KMS-11 (cell line): ENCODE measurements at regions not wholly inside any gene's neighbourhood (a gene's known extent, or its start where the extent isn't known, plus 50 kb on each side); places are given as distances from the start of the nearest gene placed in this dataset.

Source experiments
- H2AFZ ChIP-seq: fragments of 200-600 bp; sonication (generic); 2 replicates; pipeline ENCODE4 v1.6.1; 2016; ENCODE audit warnings: antibody characterized with exemption, mixed run types, low read depth
- H3K27ac ChIP-seq: fragments of 200-600 bp; sonication (generic); 2 replicates; pipeline ENCODE4 v1.6.1; 2016; ENCODE audit warnings: mild to moderate bottlenecking, mixed run types
- H3K27me3 ChIP-seq: fragments of 200-600 bp; sonication (generic); 2 replicates; pipeline ENCODE4 v1.6.1; 2017; ENCODE audit warnings: mild to moderate bottlenecking, low read depth, mixed run types, moderate library complexity; ENCODE audit not compliant: insufficient read depth
- H3K36me3 ChIP-seq: fragments of 200-600 bp; sonication (generic); 2 replicates; pipeline ENCODE4 v1.6.1; 2017; ENCODE audit warnings: mild to moderate bottlenecking, mixed run types; ENCODE audit not compliant: insufficient read depth
- H3K4me1 ChIP-seq: fragments of 200-600 bp; sonication (generic); 2 replicates; pipeline ENCODE4 v1.6.1; 2016; ENCODE audit warnings: mild to moderate bottlenecking, low read depth, mixed run types; ENCODE audit not compliant: poor library complexity, severe bottlenecking
- H3K4me2 ChIP-seq: fragments of 200-600 bp; sonication (generic); 2 replicates; pipeline ENCODE4 v1.7.0; 2016; ENCODE audit warnings: mild to moderate bottlenecking, mixed run types
- H3K4me3 ChIP-seq: fragments of 200-600 bp; sonication (generic); IDR thresholded peaks from 2 replicates; pipeline ENCODE4 v1.6.1; 2017; ENCODE audit warnings: low read depth, low read length, mixed read lengths; ENCODE audit not compliant: insufficient read depth
- H3K79me2 ChIP-seq: fragments of 200-600 bp; sonication (generic); 2 replicates; pipeline ENCODE4 v1.6.1; 2016; ENCODE audit warnings: low read depth, mixed run types; ENCODE audit not compliant: insufficient read depth
- H3K9ac ChIP-seq: fragments of 200-600 bp; sonication (generic); 2 replicates; pipeline ENCODE4 v1.6.1; 2016; ENCODE audit warnings: mild to moderate bottlenecking, mixed run types
- H4K20me1 ChIP-seq: fragments of 200-600 bp; sonication (generic); 2 replicates; pipeline ENCODE4 v1.6.1; 2016; ENCODE audit warnings: mild to moderate bottlenecking, mixed run types; ENCODE audit not compliant: insufficient read depth
- TF ChIP-seq, protein P1 (sequence below): fragments of 200-600 bp; sonication (generic); conservative IDR thresholded peaks from 2 replicates; pipeline ENCODE4 v1.6.1; 2017; ENCODE audit warnings: low read depth, mild to moderate bottlenecking, antibody characterized with exemption, low read length, moderate library complexity, mixed read lengths

DNA sequence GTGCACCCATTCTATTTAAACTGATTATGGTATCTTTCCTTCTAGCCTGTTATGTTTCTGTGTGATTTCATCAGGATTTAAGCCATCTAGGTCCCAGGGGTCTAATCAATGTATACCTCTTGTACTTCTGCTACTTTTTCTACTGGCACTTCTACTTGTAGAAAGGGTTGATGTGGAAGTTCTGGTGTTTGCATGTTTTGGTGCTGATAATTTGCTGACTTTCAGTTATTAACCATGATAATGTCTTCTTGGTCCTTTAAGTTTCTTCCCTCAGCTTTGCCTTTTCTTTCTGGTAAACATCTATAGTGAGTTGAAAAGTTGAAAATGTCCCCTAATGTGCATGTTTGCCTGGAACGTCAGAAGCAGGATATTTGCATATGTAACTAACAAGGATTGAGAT, 390.6 kb upstream of the MAP3K7 start:
- Histone ChIP-seq H3K4me2 (no peak overlapping the region), H3K4me1 (no peaks in the 10 kb centered on the region), H2AFZ (no peak overlapping the region), H4K20me1 (no peaks in the 10 kb centered on the region), H3K9ac (no peak overlapping the region), H3K27me3 (no peaks in the 10 kb centered on the region), H3K79me2 (no peaks in the 10 kb centered on the region), H3K36me3 (no peaks in the 10 kb centered on the region), H3K4me3 (no peak overlapping the region), H3K27ac (no peak overlapping the region)
- TF ChIP-seq, protein P1, sequence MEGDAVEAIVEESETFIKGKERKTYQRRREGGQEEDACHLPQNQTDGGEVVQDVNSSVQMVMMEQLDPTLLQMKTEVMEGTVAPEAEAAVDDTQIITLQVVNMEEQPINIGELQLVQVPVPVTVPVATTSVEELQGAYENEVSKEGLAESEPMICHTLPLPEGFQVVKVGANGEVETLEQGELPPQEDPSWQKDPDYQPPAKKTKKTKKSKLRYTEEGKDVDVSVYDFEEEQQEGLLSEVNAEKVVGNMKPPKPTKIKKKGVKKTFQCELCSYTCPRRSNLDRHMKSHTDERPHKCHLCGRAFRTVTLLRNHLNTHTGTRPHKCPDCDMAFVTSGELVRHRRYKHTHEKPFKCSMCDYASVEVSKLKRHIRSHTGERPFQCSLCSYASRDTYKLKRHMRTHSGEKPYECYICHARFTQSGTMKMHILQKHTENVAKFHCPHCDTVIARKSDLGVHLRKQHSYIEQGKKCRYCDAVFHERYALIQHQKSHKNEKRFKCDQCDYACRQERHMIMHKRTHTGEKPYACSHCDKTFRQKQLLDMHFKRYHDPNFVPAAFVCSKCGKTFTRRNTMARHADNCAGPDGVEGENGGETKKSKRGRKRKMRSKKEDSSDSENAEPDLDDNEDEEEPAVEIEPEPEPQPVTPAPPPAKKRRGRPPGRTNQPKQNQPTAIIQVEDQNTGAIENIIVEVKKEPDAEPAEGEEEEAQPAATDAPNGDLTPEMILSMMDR, result no peak

DNA sequence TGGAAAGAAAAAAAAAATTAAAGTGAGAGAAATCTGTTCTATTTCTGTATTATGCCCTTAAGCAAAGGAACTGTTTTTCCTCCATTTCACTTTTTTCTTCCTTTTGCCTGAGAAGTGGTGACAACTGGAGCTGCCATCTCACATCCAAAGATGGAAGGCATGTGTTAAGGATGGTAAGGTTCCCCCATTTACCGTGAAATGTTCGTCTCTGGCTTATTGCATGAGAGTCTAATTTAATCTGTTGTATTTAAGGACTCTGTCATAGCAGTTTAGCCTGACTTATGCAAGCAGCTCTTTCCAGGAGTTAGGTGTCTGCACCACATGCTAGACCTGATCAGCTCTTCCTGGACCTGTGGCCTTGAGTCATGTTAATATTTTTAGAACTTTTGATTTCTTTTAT, 389.5 kb upstream of the MAP3K7 start:
- H2AFZ ChIP-seq, result no peak overlapping the region
- H3K27ac ChIP-seq, result no peak overlapping the region
- no peaks in the 10 kb centered on the region for H3K79me2 ChIP-seq
- H3K4me2 ChIP-seq, result no peak overlapping the region
- no peak overlapping the region for H3K9ac ChIP-seq
- H3K27me3 ChIP-seq, result no peaks in the 10 kb centered on the region
- no peak overlapping the region for H3K4me3 ChIP-seq
- TF ChIP-seq, protein P1, result no peak
- no peaks in the 10 kb centered on the region for H3K4me1 ChIP-seq
- H3K36me3 ChIP-seq, result no peaks in the 10 kb centered on the region
- H4K20me1 ChIP-seq, result no peaks in the 10 kb centered on the region

DNA sequence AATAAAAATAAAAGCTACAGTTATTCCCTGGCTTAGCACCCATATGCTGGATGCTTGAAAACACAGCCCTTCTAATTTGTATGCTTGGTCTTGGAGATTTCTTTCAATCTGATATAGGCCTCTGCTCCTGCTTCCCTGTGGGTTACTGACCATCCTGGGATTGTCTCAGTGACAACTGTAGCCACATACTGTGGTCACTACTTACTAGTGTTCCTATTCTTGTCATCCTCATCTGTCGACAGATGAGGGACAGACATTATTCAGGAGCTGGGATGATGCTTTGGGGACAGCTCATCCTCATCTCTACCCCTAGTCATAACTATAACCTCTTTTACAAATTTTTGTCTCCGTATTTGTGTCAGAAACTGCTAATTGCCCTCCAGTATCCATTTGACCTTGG, 388.9 kb upstream of the MAP3K7 start:
- H3K4me1 ChIP-seq, result no peaks in the 10 kb centered on the region
- no peak overlapping the region for H3K9ac ChIP-seq
- no peaks in the 10 kb centered on the region for H3K36me3 ChIP-seq
- H3K4me3 ChIP-seq, result no peak overlapping the region
- H3K79me2 ChIP-seq, result no peaks in the 10 kb centered on the region
- H4K20me1 ChIP-seq, result no peaks in the 10 kb centered on the region
- no peaks in the 10 kb centered on the region for H3K27me3 ChIP-seq
- H3K4me2 ChIP-seq, result no peak overlapping the region
- no peak overlapping the region for H2AFZ ChIP-seq
- TF ChIP-seq, protein P1, result no peak
- no peak overlapping the region for H3K27ac ChIP-seq

DNA sequence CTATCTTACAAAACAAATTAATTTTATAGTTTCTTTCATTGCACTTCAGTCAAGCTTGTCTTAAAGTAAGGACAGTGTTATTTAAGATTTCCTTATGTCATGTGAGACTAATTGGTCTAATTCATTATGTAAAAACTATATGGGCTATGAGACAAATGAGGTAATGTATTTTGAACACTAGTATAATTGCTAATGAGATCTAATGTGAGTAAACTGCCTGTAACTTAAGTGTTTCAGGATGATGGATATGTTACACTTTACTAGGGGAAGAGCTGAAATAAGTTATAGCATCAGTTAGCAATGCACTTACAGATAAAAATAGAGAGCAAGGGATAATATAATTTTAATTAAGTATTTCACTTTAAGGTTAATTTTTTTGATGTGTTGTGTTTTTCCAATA, 386.3 kb upstream of the MAP3K7 start:
- no peaks in the 10 kb centered on the region for H3K4me1 ChIP-seq
- H3K27me3 ChIP-seq, result no peaks in the 10 kb centered on the region
- no peak overlapping the region for H3K9ac ChIP-seq
- no peak overlapping the region for H3K4me2 ChIP-seq
- H3K79me2 ChIP-seq, result no peaks in the 10 kb centered on the region
- no peaks in the 10 kb centered on the region for H3K36me3 ChIP-seq
- no peak overlapping the region for H3K4me3 ChIP-seq
- no peak overlapping the region for H3K27ac ChIP-seq
- no peaks in the 10 kb centered on the region for H4K20me1 ChIP-seq
- no peak overlapping the region for H2AFZ ChIP-seq
- TF ChIP-seq, protein P1, result no peak

DNA sequence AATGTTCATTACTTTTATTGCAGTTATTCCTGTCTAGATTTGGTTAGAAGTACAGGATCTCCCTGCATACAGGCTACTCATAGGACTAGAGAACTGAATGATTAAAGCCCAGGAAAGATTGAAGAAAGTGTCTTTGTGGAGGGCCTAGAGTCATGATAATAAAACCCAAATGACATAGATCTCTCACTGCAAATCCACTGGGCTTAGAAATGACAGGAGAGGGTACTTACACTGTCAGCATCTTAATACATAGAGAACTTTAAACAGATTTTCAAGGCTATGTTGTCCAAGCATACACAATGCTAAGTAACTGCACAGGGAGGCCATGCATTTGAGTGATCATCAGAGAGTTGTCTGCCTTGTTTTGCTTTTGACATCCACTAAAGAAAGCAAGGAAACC, 383.8 kb upstream of the MAP3K7 start:
- H3K4me2 ChIP-seq, result no peak overlapping the region
- no peak overlapping the region for H2AFZ ChIP-seq
- no peaks in the 10 kb centered on the region for H4K20me1 ChIP-seq
- H3K27ac ChIP-seq, result no peak overlapping the region
- H3K27me3 ChIP-seq, result no peaks in the 10 kb centered on the region
- no peaks in the 10 kb centered on the region for H3K79me2 ChIP-seq
- H3K36me3 ChIP-seq, result no peaks in the 10 kb centered on the region
- no peak overlapping the region for H3K9ac ChIP-seq
- no peaks in the 10 kb centered on the region for H3K4me1 ChIP-seq
- TF ChIP-seq, protein P1, result no peak
- no peak overlapping the region for H3K4me3 ChIP-seq
